Calu3 (cell line): ENCODE measurements at regions not wholly inside any gene's neighbourhood (a gene's known extent, or its start where the extent isn't known, plus 50 kb on each side); places are given as distances from the start of the nearest gene placed in this dataset.
"Not testable (repeated sequence)": the region's sequence is repeated elsewhere in the genome, so short reads cannot be mapped to it uniquely, and the experiment has no call there.

ENCODE experiments used
- BruUV-seq: library from RNA; stranded (reverse); fragments of 400-500 nt; replicated peaks from 2 replicates; lab custom pipeline; 2021; lab: Mats Ljungman, UMichigan
- CTCF ChIA-PET: fragments of 300-600 bp; sonication (Branson Sonifier 250); formaldehyde crosslinking; loops from one replicate; lab custom pipeline; 2022; ENCODE audit warnings: antibody characterized with exemption; lab: Charles Lee
- DNase-seq: peaks from one replicate; pipeline ENCODE4 v3.0.0; 2022
- H3K27ac Mint-ChIP-seq: one replicate; pipeline ENCODE4 v1.8.0; 2022; ENCODE audit warnings: mixed read lengths; ENCODE audit not compliant: unreplicated experiment
- H3K27me3 Mint-ChIP-seq: one replicate; pipeline ENCODE4 v1.8.0; 2022; ENCODE audit warnings: mixed read lengths; ENCODE audit not compliant: unreplicated experiment
- H3K36me3 Mint-ChIP-seq: one replicate; pipeline ENCODE4 v1.8.0; 2022; ENCODE audit warnings: mild to moderate bottlenecking, moderate library complexity, mixed read lengths; ENCODE audit not compliant: insufficient read depth, unreplicated experiment
- H3K4me1 Mint-ChIP-seq: one replicate; pipeline ENCODE4 v1.8.0; 2022; ENCODE audit warnings: mild to moderate bottlenecking, low read depth, mixed read lengths; ENCODE audit not compliant: unreplicated experiment
- H3K4me3 Mint-ChIP-seq: one replicate; pipeline ENCODE4 v1.8.0; 2022; ENCODE audit warnings: mild to moderate bottlenecking, low read depth, moderate library complexity, mixed read lengths; ENCODE audit not compliant: unreplicated experiment
- H3K9me3 Mint-ChIP-seq: one replicate; pipeline ENCODE4 v1.8.0; 2022; ENCODE audit warnings: low read depth, mixed read lengths; ENCODE audit not compliant: unreplicated experiment
- intact Hi-C: fragments of 100-400 bp; cut with micrococcal nuclease; formaldehyde crosslinking; loops from one replicate; pipeline ENCODE4 v1.10.0; 2022; ENCODE audit not compliant: unreplicated experiment
- TF ChIP-seq, protein P1 (sequence below): fragments of 200-600 bp; IDR thresholded peaks from one replicate; pipeline ENCODE4 v1.8.0; 2022; ENCODE audit warnings: antibody characterized with exemption; ENCODE audit not compliant: unreplicated experiment

- DNase-seq = no peak
- Mint-ChIP-seq H3K4me3 (peak overlapping the region; percentile 43), H3K36me3 (peaks cover 43% of the 10 kb centered on the region), H3K27ac (peak overlapping the region; percentile 74), H3K9me3 (no peaks in the 10 kb centered on the region), H3K27me3 (no peaks in the 10 kb centered on the region), H3K4me1 (peaks cover 35% of the 10 kb centered on the region)
- BruUV-seq = no TSS peak
- intact Hi-C loops = no loop called here
- CTCF ChIA-PET = no interaction called here
- TF ChIP-seq, protein P1, sequence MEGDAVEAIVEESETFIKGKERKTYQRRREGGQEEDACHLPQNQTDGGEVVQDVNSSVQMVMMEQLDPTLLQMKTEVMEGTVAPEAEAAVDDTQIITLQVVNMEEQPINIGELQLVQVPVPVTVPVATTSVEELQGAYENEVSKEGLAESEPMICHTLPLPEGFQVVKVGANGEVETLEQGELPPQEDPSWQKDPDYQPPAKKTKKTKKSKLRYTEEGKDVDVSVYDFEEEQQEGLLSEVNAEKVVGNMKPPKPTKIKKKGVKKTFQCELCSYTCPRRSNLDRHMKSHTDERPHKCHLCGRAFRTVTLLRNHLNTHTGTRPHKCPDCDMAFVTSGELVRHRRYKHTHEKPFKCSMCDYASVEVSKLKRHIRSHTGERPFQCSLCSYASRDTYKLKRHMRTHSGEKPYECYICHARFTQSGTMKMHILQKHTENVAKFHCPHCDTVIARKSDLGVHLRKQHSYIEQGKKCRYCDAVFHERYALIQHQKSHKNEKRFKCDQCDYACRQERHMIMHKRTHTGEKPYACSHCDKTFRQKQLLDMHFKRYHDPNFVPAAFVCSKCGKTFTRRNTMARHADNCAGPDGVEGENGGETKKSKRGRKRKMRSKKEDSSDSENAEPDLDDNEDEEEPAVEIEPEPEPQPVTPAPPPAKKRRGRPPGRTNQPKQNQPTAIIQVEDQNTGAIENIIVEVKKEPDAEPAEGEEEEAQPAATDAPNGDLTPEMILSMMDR = no peak
These were observed 451.1 kb downstream of the SOX9 start for GRCh38 chr17:72571813-72572396.

DNA sequence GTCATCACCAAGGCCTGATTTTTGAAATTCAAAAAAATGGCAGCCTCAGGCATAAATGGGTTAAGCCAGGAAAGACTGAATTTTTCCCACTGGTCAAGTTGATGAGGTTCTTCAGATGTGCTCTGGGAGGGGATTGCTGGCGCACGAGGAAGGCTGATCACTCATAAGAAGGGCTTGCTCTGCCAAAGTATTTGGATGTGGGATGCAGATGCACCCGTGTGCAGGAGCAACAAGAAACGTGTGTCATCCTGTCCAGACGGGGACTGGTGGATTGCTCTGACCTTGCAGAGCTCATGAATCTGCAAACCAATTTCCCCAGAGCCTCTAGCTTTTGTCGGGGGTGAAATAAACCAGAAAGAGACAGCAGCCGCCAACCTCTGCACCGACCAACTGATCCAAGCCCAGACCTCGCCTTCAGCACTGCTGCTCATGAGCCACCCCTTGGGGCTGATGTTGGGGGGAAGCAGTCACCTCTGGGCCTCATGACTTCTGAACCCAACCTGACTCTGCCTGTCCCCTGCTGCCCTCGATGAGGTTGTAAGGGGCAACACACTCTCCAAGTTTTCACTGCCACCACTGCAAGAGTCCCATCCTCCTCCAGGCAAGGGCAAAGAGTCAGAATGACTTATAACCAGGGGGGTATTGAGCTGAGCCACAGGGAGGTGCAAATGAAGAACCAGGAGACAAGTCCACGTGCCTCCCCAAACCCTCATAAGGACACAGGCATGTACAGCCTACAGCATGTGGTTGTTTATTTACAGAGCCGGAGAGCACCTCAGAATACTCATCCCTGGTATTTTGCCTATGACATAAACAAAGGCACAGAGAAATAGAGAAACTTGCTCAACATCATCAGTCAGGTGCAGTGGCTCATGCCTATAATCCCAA is 452.0 kb downstream of the SOX9 start:
- intact Hi-C loops = no loop called here
- CTCF ChIA-PET = no interaction called here
- H3K4me3 Mint-ChIP-seq = peak overlapping the region; percentile 43

DNA sequence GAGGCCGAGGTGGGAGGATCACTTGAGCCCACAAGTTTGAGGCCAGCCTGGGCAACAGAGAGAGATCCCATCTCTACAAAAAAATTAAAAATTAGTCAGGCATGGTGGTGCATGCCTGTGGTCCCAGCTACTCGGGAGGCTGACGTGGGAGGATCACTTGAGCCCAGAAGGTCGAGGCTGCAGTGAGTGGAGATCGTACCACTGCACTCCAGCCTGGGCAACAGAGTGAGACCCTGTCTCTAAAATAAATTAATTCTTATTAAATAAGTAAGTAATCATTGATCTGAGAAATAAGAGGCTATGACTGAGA is 452.6 kb downstream of the SOX9 start:
- intact Hi-C loops, H3K27ac Mint-ChIP-seq, H3K9me3 Mint-ChIP-seq, BruUV-seq, H3K27me3 Mint-ChIP-seq, CTCF ChIA-PET, DNase-seq, H3K4me3 Mint-ChIP-seq: not testable (repeated sequence)
- peaks cover 35% of the 10 kb centered on the region for H3K4me1 Mint-ChIP-seq
- peaks cover 38% of the 10 kb centered on the region for H3K36me3 Mint-ChIP-seq

More for the DNA sequence above, 452.0 kb downstream of the SOX9 start:
- no peak overlapping the region for H3K27ac Mint-ChIP-seq
- H3K9me3 Mint-ChIP-seq = no peaks in the 10 kb centered on the region
- no TSS peak for BruUV-seq
- H3K36me3 Mint-ChIP-seq = peaks cover 43% of the 10 kb centered on the region
- no peak for DNase-seq
- H3K27me3 Mint-ChIP-seq = no peaks in the 10 kb centered on the region
- H3K4me1 Mint-ChIP-seq = peaks cover 29% of the 10 kb centered on the region
- TF ChIP-seq, protein P1 = no peak

DNA sequence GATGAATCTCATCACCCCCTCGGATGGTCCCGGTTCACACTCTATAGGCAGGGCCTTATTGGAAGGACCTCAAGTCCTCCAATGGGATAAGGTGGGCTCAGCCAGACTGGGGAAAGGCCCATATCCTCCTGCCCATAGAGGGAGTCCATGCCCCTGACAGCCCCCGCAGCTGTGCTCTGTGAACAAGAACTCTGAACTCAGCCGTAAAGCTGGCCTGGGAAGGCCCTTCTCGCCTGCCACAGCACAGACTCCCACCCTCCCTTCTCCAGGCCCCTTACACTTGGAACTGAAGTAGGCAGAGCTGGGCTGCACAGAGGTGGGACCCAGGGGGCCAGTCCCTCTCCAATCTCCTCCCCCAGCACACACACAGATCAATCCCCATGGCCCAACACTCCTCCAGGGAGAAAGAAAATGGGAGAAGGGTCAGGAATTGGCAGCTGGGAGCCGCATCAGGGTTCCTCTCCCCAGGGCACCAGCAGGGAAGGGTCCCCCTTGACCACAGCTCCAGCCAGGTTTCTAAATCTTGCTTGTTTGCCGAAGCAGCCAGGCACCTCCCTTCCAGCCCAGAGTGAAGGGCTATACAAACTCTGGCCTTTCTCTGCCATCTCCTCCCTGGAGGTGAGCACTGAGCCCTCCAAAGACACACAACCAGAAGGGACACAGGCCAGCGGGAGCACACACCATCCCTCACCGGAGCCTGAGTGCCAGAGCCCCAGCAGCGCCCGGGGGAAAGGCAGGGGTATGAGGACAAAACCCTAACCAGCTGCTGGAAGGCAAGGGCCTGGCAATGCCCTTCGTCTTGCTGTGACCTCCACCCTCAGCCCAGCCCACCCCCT is 454.1 kb downstream of the SOX9 start:
- intact Hi-C loops = no loop called here
- Mint-ChIP-seq H3K27ac (peak overlapping the region; percentile 27), H3K9me3 (no peaks in the 10 kb centered on the region), H3K36me3 (peaks cover 47% of the 10 kb centered on the region), H3K27me3 (no peaks in the 10 kb centered on the region), H3K4me3 (peak overlapping the region; percentile 6), H3K4me1 (peaks cover 49% of the 10 kb centered on the region)
- TF ChIP-seq, protein P1 = no peak
- CTCF ChIA-PET = no interaction called here
- BruUV-seq = no TSS peak
- DNase-seq = no peak
